ENCODE measurements at regions not wholly inside any gene's neighbourhood (a gene's known extent, or its start where the extent isn't known, plus 50 kb on each side); places are given as distances from the start of the nearest gene placed in this dataset.

DNA sequence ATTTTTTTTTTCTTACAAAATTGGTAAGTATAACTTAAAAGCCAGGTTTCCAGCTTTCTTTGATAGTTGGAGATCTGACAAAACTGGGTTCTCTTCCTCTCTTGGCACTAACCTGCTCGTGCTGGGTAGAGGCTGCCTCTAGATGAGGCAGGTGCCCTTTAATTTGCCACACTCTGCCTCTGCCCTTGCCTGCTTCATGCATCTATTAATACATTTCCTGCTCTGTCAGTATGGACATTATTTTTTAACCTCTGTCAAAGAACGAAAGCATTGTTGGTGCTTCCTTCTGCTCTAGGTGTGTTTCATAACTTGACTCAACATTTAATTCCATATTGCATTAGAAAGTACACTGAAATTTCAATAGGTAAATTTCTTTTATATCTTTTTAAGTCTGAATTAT, 490.7 kb upstream of the ZEB2 start:
- POLR2A ChIA-PET, result no interaction called here
- DNase-seq (ENCODE audit: low read depth, low spot score) (no peak), ATAC-seq (no peak)
- in situ Hi-C loops (cut with HindIII; ENCODE audit: low pct_unique_long_range_greater_than_20kb, low sequenced_read_pairs) (no loop called here), intact Hi-C loops (cut with micrococcal nuclease; ENCODE audit: unreplicated experiment) (no loop called here)
- H3K27ac ChIP-seq (ENCODE audit: low read length), result no peak overlapping the region
- no TSS peak for BruUV-seq (replicated peaks)
- H3K9me3 ChIP-seq (ENCODE audit: control insufficient read depth, insufficient read depth, low read depth, low read length), result no peaks in the 10 kb centered on the region; the same call in 1 of the 2 replicates
- H3K27me3 ChIP-seq (ENCODE audit: control insufficient read depth, insufficient read depth, low read length), result no peaks in the 10 kb centered on the region
- TF ChIP-seq POLR2AphosphoS5 (IDR thresholded peaks at IDR 0.05; ENCODE audit: low read depth, low read length) (no peak), TCF7L2 (IDR thresholded peaks at IDR 0.05; ENCODE audit: low read depth, low read length) (no peak), SIN3A (IDR thresholded peaks at IDR 0.05; ENCODE audit: borderline replicate concordance, insufficient read depth, low read depth, low read length) (no peak)
- TF ChIP-seq, protein P1, sequence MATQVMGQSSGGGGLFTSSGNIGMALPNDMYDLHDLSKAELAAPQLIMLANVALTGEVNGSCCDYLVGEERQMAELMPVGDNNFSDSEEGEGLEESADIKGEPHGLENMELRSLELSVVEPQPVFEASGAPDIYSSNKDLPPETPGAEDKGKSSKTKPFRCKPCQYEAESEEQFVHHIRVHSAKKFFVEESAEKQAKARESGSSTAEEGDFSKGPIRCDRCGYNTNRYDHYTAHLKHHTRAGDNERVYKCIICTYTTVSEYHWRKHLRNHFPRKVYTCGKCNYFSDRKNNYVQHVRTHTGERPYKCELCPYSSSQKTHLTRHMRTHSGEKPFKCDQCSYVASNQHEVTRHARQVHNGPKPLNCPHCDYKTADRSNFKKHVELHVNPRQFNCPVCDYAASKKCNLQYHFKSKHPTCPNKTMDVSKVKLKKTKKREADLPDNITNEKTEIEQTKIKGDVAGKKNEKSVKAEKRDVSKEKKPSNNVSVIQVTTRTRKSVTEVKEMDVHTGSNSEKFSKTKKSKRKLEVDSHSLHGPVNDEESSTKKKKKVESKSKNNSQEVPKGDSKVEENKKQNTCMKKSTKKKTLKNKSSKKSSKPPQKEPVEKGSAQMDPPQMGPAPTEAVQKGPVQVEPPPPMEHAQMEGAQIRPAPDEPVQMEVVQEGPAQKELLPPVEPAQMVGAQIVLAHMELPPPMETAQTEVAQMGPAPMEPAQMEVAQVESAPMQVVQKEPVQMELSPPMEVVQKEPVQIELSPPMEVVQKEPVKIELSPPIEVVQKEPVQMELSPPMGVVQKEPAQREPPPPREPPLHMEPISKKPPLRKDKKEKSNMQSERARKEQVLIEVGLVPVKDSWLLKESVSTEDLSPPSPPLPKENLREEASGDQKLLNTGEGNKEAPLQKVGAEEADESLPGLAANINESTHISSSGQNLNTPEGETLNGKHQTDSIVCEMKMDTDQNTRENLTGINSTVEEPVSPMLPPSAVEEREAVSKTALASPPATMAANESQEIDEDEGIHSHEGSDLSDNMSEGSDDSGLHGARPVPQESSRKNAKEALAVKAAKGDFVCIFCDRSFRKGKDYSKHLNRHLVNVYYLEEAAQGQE (IDR thresholded peaks at IDR 0.05; ENCODE audit: insufficient read depth in 1 of 2, low read depth in 2 of 2, low read length in 1 of 2), result no peak
- TF ChIP-seq, protein P2, sequence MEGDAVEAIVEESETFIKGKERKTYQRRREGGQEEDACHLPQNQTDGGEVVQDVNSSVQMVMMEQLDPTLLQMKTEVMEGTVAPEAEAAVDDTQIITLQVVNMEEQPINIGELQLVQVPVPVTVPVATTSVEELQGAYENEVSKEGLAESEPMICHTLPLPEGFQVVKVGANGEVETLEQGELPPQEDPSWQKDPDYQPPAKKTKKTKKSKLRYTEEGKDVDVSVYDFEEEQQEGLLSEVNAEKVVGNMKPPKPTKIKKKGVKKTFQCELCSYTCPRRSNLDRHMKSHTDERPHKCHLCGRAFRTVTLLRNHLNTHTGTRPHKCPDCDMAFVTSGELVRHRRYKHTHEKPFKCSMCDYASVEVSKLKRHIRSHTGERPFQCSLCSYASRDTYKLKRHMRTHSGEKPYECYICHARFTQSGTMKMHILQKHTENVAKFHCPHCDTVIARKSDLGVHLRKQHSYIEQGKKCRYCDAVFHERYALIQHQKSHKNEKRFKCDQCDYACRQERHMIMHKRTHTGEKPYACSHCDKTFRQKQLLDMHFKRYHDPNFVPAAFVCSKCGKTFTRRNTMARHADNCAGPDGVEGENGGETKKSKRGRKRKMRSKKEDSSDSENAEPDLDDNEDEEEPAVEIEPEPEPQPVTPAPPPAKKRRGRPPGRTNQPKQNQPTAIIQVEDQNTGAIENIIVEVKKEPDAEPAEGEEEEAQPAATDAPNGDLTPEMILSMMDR (IDR thresholded peaks at IDR 0.05), result no peak
- no peaks in the 10 kb centered on the region for H3K4me1 ChIP-seq (ENCODE audit: control insufficient read depth, insufficient read depth, low read length)
- no peaks in the 10 kb centered on the region for H3K36me3 ChIP-seq (ENCODE audit: control insufficient read depth, insufficient read depth, low read length)
- CTCF ChIA-PET, result no interaction called here
- H3K4me3 ChIP-seq (ENCODE audit: low read depth in 2 of 2, low read length in 2 of 2), result no peak overlapping the region

DNA sequence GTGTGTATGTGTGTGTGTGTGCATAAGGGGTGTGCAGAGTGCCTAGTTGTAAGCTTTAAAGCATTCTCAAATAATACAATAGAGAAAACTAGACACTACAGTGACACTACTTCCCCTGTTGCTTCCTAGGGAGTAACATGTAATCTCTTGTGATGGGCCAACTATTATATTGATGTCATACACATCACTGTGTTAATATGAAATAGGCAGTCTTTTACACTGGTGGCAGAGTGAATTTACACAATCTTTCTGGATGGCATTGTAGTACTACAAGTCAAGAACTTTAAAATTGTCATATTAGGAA, 488.0 kb upstream of the ZEB2 start:
- POLR2A ChIA-PET, result no interaction called here
- no peaks in the 10 kb centered on the region; the same call in 1 of the 2 replicates for H3K9me3 ChIP-seq (ENCODE audit: control insufficient read depth, insufficient read depth, low read depth, low read length)
- H3K27me3 ChIP-seq (ENCODE audit: control insufficient read depth, insufficient read depth, low read length), result no peaks in the 10 kb centered on the region
- no peaks in the 10 kb centered on the region for H3K4me1 ChIP-seq (ENCODE audit: control insufficient read depth, insufficient read depth, low read length)
- in situ Hi-C loops (cut with HindIII; ENCODE audit: low pct_unique_long_range_greater_than_20kb, low sequenced_read_pairs), result no loop called here
- no peak for DNase-seq (ENCODE audit: low read depth, low spot score)
- H3K4me3 ChIP-seq (ENCODE audit: low read depth in 2 of 2, low read length in 2 of 2), result no peak overlapping the region
- ATAC-seq, result no peak
- no TSS peak for BruUV-seq (replicated peaks)
- no peak for TF ChIP-seq POLR2AphosphoS5 (IDR thresholded peaks at IDR 0.05; ENCODE audit: low read depth, low read length)
- no peak overlapping the region for H3K27ac ChIP-seq (ENCODE audit: low read length)
- CTCF ChIA-PET, result no interaction called here
- no peaks in the 10 kb centered on the region for H3K36me3 ChIP-seq (ENCODE audit: control insufficient read depth, insufficient read depth, low read length)
- intact Hi-C loops (cut with micrococcal nuclease; ENCODE audit: unreplicated experiment), result no loop called here

DNA sequence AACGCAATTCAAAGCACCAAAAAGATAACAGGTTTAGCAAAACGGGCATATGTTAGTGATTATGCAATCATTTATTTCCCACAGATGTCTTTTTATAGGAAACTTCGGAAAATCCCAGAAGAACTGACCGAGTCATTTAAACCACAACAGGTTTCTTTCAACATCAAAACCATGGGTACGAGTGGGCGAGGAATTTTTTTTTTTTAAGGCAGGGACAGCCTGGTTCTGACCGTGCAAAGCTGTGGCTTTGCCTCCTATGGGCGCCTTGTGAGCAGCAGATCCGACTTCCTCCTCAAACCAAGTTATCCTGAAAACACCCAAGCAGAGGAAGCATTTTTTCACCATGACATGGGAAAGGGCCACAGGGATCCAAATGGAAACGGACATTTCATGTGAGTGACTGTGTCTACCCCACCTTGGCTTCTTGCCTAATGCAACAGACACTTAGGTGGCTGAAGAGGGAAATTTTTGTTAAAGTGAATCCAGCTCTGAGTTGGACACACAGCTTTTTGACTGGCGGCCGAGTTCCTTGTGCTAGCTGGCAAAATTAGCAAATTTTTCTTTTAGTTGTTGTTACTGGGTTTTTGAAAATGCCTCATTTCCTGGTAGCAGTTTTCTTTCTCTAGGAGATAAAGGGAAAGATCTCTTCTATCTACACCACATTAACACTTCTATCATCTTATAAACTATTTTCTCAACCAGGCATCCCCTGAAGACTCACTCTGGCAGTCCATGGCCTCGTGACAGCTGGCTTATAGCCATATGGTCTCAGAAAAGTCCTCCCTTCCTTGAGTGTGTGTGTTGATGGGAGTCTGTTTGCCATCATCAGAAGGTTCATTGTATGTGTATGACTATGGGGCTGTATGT, 487.4 kb upstream of the ZEB2 start:
- POLR2A ChIA-PET, result no interaction called here
- Histone ChIP-seq H3K4me1 (ENCODE audit: control insufficient read depth, insufficient read depth, low read length) (no peaks in the 10 kb centered on the region), H3K9me3 (ENCODE audit: control insufficient read depth, insufficient read depth, low read depth, low read length) (no peaks in the 10 kb centered on the region; the same call in 1 of the 2 replicates), H3K27me3 (ENCODE audit: control insufficient read depth, insufficient read depth, low read length) (no peaks in the 10 kb centered on the region), H3K36me3 (ENCODE audit: control insufficient read depth, insufficient read depth, low read length) (no peaks in the 10 kb centered on the region), H3K27ac (ENCODE audit: low read length) (no peak overlapping the region), H3K4me3 (ENCODE audit: low read depth in 2 of 2, low read length in 2 of 2) (no peak overlapping the region)
- CTCF ChIA-PET, result interaction anchor here (0.5 kb wide), 1 partner anchor 1414 kb away, joined by 3 read pairs; no protein-coding TSS in a partner anchor
- no TSS peak for BruUV-seq (replicated peaks)
- intact Hi-C loops (cut with micrococcal nuclease; ENCODE audit: unreplicated experiment) (no loop called here), in situ Hi-C loops (cut with HindIII; ENCODE audit: low pct_unique_long_range_greater_than_20kb, low sequenced_read_pairs) (no loop called here)
- ATAC-seq (no peak), DNase-seq (ENCODE audit: low read depth, low spot score) (no peak)
- TF ChIP-seq, protein P2 (IDR thresholded peaks at IDR 0.05), result no peak
- no peak for TF ChIP-seq SIN3A (IDR thresholded peaks at IDR 0.05; ENCODE audit: borderline replicate concordance, insufficient read depth, low read depth, low read length)
- no peak for TF ChIP-seq TCF7L2 (IDR thresholded peaks at IDR 0.05; ENCODE audit: low read depth, low read length)
- TF ChIP-seq, protein P1 (IDR thresholded peaks at IDR 0.05; ENCODE audit: insufficient read depth in 1 of 2, low read depth in 2 of 2, low read length in 1 of 2), result no peak
- no peak for TF ChIP-seq POLR2AphosphoS5 (IDR thresholded peaks at IDR 0.05; ENCODE audit: low read depth, low read length)
